HG02759 (cell line): ENCODE measurements at regions not wholly inside any gene's neighbourhood (a gene's known extent, or its start where the extent isn't known, plus 50 kb on each side); places are given as distances from the start of the nearest gene placed in this dataset.

Source experiments
- ATAC-seq: cut with Tn5 transposase; IDR thresholded peaks from one replicate; pipeline ENCODE4 v1.9.1; 2021; ENCODE audit warnings: mild to moderate bottlenecking, moderate library complexity; ENCODE audit not compliant: unreplicated experiment

- no peak for ATAC-seq
Measured at GRCh38 chr1:234713440-234713839, 103.5 kb upstream of the IRF2BP2 start.

GRCh38 chr1:234712891-234713305, 102.9 kb upstream of the IRF2BP2 start:
- no peak for ATAC-seq

GRCh38 chr1:234710936-234711724, 101.2 kb upstream of the IRF2BP2 start:
- ATAC-seq, result no peak

GRCh38 chr1:234710381-234710780, 100.4 kb upstream of the IRF2BP2 start:
- no peak for ATAC-seq

GRCh38 chr1:234709473-234710228, 99.7 kb upstream of the IRF2BP2 start:
- no peak for ATAC-seq

GRCh38 chr1:234708700-234709395, 98.9 kb upstream of the IRF2BP2 start:
- no peak for ATAC-seq

GRCh38 chr1:234707641-234708040, 97.7 kb upstream of the IRF2BP2 start:
- ATAC-seq, result no peak

GRCh38 chr1:234706931-234707330, 97.0 kb upstream of the IRF2BP2 start:
- ATAC-seq, result no peak

GRCh38 chr1:234706199-234706598, 96.2 kb upstream of the IRF2BP2 start:
- no peak for ATAC-seq

- no peak for ATAC-seq
Measured at GRCh38 chr1:234705615-234706014, 95.6 kb upstream of the IRF2BP2 start.

GRCh38 chr1:234704106-234704887, 94.3 kb upstream of the IRF2BP2 start:
- ATAC-seq, result no peak

GRCh38 chr1:234702342-234703000, 92.5 kb upstream of the IRF2BP2 start:
- ATAC-seq, result no peak

- no peak for ATAC-seq
Measured at GRCh38 chr1:234701737-234702341, 91.9 kb upstream of the IRF2BP2 start.

GRCh38 chr1:234699795-234700665, 90.1 kb upstream of the IRF2BP2 start:
- peak; percentile 84 for ATAC-seq

GRCh38 chr1:234698686-234699085, 88.7 kb upstream of the IRF2BP2 start:
- ATAC-seq, result no peak

GRCh38 chr1:234697741-234698140, 87.8 kb upstream of the IRF2BP2 start:
- ATAC-seq, result no peak

- no peak for ATAC-seq
Measured at GRCh38 chr1:234697015-234697414, 87.0 kb upstream of the IRF2BP2 start.

GRCh38 chr1:234696148-234696576, 86.2 kb upstream of the IRF2BP2 start:
- peak; percentile 45 for ATAC-seq

- ATAC-seq, result no peak
Measured at GRCh38 chr1:234694661-234695060, 84.7 kb upstream of the IRF2BP2 start.
